Smooth muscle cell (in vitro differentiated cells): ENCODE measurements at regions not wholly inside any gene's neighbourhood (a gene's known extent, or its start where the extent isn't known, plus 50 kb on each side); places are given as distances from the start of the nearest gene placed in this dataset.

Source experiments
- DNase-seq: peaks from one replicate; lab custom pipeline; 2025; ENCODE audit not compliant: unreplicated experiment; lab: John Stamatoyannopoulos, UW
- H2AFZ ChIP-seq: fragments of 200-600 bp; sonication (generic); 2 replicates; pipeline ENCODE4 v1.6.0; 2016; ENCODE audit warnings: antibody characterized with exemption, low read depth, mild to moderate bottlenecking
- H3F3A ChIP-seq: fragments of 200-600 bp; sonication (generic); 2 replicates; pipeline ENCODE4 v1.6.0; 2017; ENCODE audit warnings: antibody characterized with exemption, low read depth
- H3K27ac ChIP-seq: fragments of 200-600 bp; sonication (generic); 2 replicates; pipeline ENCODE4 v1.5.1; 2016; ENCODE audit warnings: low read depth, mild to moderate bottlenecking
- H3K27me3 ChIP-seq: fragments of 200-600 bp; sonication (generic); 2 replicates; pipeline ENCODE4 v1.6.1; 2016; ENCODE audit warnings: low read depth, mild to moderate bottlenecking
- H3K36me3 ChIP-seq: fragments of 200-600 bp; sonication (generic); 2 replicates; pipeline ENCODE4 v1.5.1; 2016; ENCODE audit warnings: low read depth
- H3K4me1 ChIP-seq: fragments of 200-600 bp; sonication (generic); 2 replicates; pipeline ENCODE4 v1.5.1; 2016; ENCODE audit warnings: low read depth
- H3K4me2 ChIP-seq: fragments of 200-600 bp; sonication (generic); 2 replicates; pipeline ENCODE4 v1.6.0; 2016; ENCODE audit warnings: mild to moderate bottlenecking
- H3K4me3 ChIP-seq: fragments of 200-600 bp; sonication (generic); 2 replicates; pipeline ENCODE4 v1.5.1; 2016; ENCODE audit warnings: mild to moderate bottlenecking
- H3K79me2 ChIP-seq: fragments of 200-600 bp; sonication (generic); 2 replicates; pipeline ENCODE4 v1.6.0; 2016; ENCODE audit warnings: low read depth, mild to moderate bottlenecking
- H3K9ac ChIP-seq: fragments of 200-600 bp; sonication (generic); 2 replicates; pipeline ENCODE4 v1.6.0; 2016; ENCODE audit warnings: low read depth
- H3K9me3 ChIP-seq: fragments of 200-600 bp; sonication (generic); replicated peaks from 2 replicates; pipeline ENCODE4 v1.5.1; 2016; ENCODE audit warnings: low read depth
- H4K20me1 ChIP-seq: fragments of 200-600 bp; sonication (generic); 2 replicates; pipeline ENCODE4 v1.6.0; 2016; ENCODE audit warnings: low read depth
- CTCF ChIP-seq: fragments of 200-600 bp; sonication (generic); IDR thresholded peaks from 2 replicates; pipeline ENCODE4 v1.5.1; 2017; ENCODE audit warnings: borderline replicate concordance, mild to moderate bottlenecking, antibody characterized with exemption; ENCODE audit not compliant: insufficient read depth, poor library complexity, severe bottlenecking
- WGBS: methylation state at CpG from one replicate; pipeline ENCODE4 v1.1.7; 2016; ENCODE audit warnings: low lambda C conversion rate; 5-methylcytosine and 5-hydroxymethylcytosine counted together

- Histone ChIP-seq H3K4me2 (no peak overlapping the region), H3K4me3 (no peak overlapping the region), H4K20me1 (no peaks in the 10 kb centered on the region), H3K9me3 (no peaks in the 10 kb centered on the region), H3K79me2 (no peaks in the 10 kb centered on the region), H3F3A (no peaks in the 10 kb centered on the region), H3K27me3 (no peaks in the 10 kb centered on the region), H3K9ac (no peak overlapping the region), H3K27ac (no peak overlapping the region), H3K4me1 (no peaks in the 10 kb centered on the region), H3K36me3 (no peaks in the 10 kb centered on the region), H2AFZ (no peak overlapping the region)
- TF ChIP-seq CTCF, result no peak
- DNase-seq, result no peak
These were observed 646.0 kb upstream of the MARCKS start for GRCh38 chr6:113211170-113211569.

GRCh38 chr6:113219783-113220182 lies 637.4 kb upstream of the MARCKS start:
- H3K4me2 ChIP-seq, result no peak overlapping the region
- H3K9me3 ChIP-seq, result no peaks in the 10 kb centered on the region
- no peaks in the 10 kb centered on the region for H3K36me3 ChIP-seq
- no peak for TF ChIP-seq CTCF
- no peak overlapping the region for H2AFZ ChIP-seq
- no peaks in the 10 kb centered on the region for H3K27me3 ChIP-seq
- no peaks in the 10 kb centered on the region for H3F3A ChIP-seq
- H3K4me1 ChIP-seq, result no peaks in the 10 kb centered on the region
- H4K20me1 ChIP-seq, result no peaks in the 10 kb centered on the region
- H3K79me2 ChIP-seq, result no peaks in the 10 kb centered on the region
- 87% methylated on average over 2 of the region's 2 CpGs for WGBS
- no peak overlapping the region for H3K4me3 ChIP-seq
- no peak overlapping the region for H3K27ac ChIP-seq
- H3K9ac ChIP-seq, result no peak overlapping the region
- no peak for DNase-seq

DNA sequence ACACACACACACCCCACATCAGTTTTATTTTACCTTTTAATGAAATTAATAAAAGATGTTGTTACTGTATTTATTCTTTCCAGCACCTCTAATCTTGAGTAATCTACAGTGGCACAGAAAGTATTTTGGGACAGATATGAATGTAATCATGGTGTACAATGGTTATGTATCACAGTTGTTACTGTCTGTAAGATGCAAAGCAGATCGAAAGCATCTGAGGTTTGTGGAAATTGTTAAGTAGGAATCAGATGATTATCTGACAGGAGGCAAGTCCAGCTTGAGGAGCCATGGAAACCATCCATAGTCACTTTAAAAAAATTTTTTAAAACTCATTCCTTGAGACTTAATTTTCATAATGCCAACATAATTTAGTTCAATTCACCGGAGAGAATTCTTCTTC lies 636.3 kb upstream of the MARCKS start:
- H4K20me1 ChIP-seq, result no peaks in the 10 kb centered on the region
- H3K4me3 ChIP-seq, result no peak overlapping the region
- no peaks in the 10 kb centered on the region for H3K4me1 ChIP-seq
- H3K9me3 ChIP-seq, result no peaks in the 10 kb centered on the region
- H3K27ac ChIP-seq, result no peak overlapping the region
- H2AFZ ChIP-seq, result no peak overlapping the region
- no peaks in the 10 kb centered on the region for H3K27me3 ChIP-seq
- no peak for DNase-seq
- no peaks in the 10 kb centered on the region for H3K36me3 ChIP-seq
- no peaks in the 10 kb centered on the region for H3F3A ChIP-seq
- no peaks in the 10 kb centered on the region for H3K79me2 ChIP-seq
- TF ChIP-seq CTCF, result no peak
- H3K9ac ChIP-seq, result no peak overlapping the region
- 96% methylated on average over 2 of the region's 2 CpGs for WGBS
- no peak overlapping the region for H3K4me2 ChIP-seq

DNA sequence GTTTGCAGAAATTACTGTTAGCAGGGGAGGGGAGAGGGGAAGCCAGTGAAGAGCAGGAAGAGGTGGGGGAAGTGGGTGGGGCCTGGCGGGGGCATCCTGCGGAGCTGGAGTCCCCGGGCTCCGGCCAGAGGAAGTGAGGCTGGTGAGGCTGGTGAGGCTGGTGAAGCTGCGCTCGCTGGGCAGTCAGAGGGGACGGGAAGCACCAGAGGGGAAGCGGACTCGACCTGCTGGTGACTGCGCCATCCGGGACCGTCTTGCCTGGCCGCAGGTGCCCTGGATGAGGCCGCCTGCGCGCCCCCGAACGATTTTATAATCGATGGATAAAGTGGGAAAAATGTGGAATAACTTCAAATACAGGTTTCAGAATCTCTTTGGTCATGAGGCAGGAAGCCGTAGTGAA lies 635.3 kb upstream of the MARCKS start:
- Histone ChIP-seq H2AFZ (no peak overlapping the region), H3K4me2 (no peak overlapping the region), H3K9me3 (no peaks in the 10 kb centered on the region), H4K20me1 (no peaks in the 10 kb centered on the region), H3K27ac (no peak overlapping the region), H3K4me3 (no peak overlapping the region), H3K79me2 (no peaks in the 10 kb centered on the region), H3F3A (no peaks in the 10 kb centered on the region), H3K36me3 (no peaks in the 10 kb centered on the region), H3K4me1 (no peaks in the 10 kb centered on the region), H3K9ac (no peak overlapping the region), H3K27me3 (no peaks in the 10 kb centered on the region)
- TF ChIP-seq CTCF, result no peak
- DNase-seq, result no peak
- WGBS, result 91% methylated on average over 20 of the region's 20 CpGs
